Progenitor cell of endocrine pancreas (in vitro differentiated cells): ENCODE measurements at regions not wholly inside any gene's neighbourhood (a gene's known extent, or its start where the extent isn't known, plus 50 kb on each side); places are given as distances from the start of the nearest gene placed in this dataset.

ENCODE experiments used
- DNase-seq: peaks from one replicate; pipeline ENCODE4 v3.0.0; 2021; ENCODE audit warnings: low spot score; ENCODE audit not compliant: unreplicated experiment
- H3K27ac Mint-ChIP-seq: 2 replicates; pipeline ENCODE4 v1.8.0; 2021; ENCODE audit warnings: mild to moderate bottlenecking, moderate library complexity, mixed read lengths
- H3K27me3 Mint-ChIP-seq: 2 replicates; pipeline ENCODE4 v1.8.0; 2021; ENCODE audit warnings: mixed read lengths
- H3K36me3 Mint-ChIP-seq: 2 replicates; pipeline ENCODE4 v1.8.0; 2022; ENCODE audit warnings: mixed read lengths; ENCODE audit not compliant: insufficient read depth
- H3K4me1 Mint-ChIP-seq: 2 replicates; pipeline ENCODE4 v1.8.0; 2021; ENCODE audit warnings: low read depth, mixed read lengths
- H3K4me3 Mint-ChIP-seq: 2 replicates; pipeline ENCODE4 v1.8.0; 2021; ENCODE audit warnings: low read depth, mild to moderate bottlenecking, moderate library complexity, mixed read lengths
- H3K9me3 Mint-ChIP-seq: 2 replicates; pipeline ENCODE4 v1.8.0; 2021; ENCODE audit warnings: low read depth, mixed read lengths
- CTCF ChIP-seq: fragments of 200-600 bp; sonication (generic); IDR thresholded peaks from one replicate; pipeline ENCODE4 v1.5.0; 2021; ENCODE audit warnings: antibody characterized with exemption, mild to moderate bottlenecking; ENCODE audit not compliant: unreplicated experiment

DNA sequence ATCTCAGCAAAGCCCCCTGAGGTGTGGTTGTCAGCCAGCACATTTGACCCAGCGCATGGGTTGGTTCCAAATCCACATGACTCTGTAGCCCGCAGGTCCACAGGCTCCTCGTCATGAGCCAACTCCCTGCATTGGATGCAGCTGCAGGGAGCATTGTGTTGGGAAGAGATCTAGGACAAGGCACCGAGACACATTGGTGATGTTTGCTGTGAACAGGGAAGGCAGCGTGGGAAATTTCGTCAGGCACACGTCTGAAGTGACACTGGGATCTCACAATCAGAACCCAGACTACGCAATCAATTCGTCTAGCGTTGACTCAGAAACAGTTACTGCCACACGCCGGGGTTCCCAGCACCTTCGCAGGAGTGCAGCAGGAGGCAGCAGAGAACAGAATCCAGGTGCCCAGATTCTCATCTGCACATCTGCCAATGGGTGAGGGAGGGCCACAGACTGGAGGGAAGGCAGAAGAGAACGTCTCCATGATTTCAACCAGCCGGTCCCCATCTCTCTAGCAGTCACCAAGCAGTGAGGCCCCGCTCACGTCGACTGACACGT, 177.0 kb downstream of the TTLL2 start:
- Mint-ChIP-seq H3K27ac (no peak overlapping the region), H3K36me3 (no peaks in the 10 kb centered on the region), H3K4me3 (no peak overlapping the region), H3K27me3 (no peaks in the 10 kb centered on the region), H3K9me3 (no peaks in the 10 kb centered on the region), H3K4me1 (peaks cover 19% of the 10 kb centered on the region)
- no peak for DNase-seq
- TF ChIP-seq CTCF = peak; percentile 54

GRCh38 chr6:167502471-167502870, 177.6 kb downstream of the TTLL2 start:
- Mint-ChIP-seq H3K27me3 (no peaks in the 10 kb centered on the region), H3K36me3 (no peaks in the 10 kb centered on the region), H3K27ac (no peak overlapping the region), H3K4me1 (peaks cover 17% of the 10 kb centered on the region), H3K4me3 (no peak overlapping the region), H3K9me3 (no peaks in the 10 kb centered on the region)
- no peak for DNase-seq
- no peak for TF ChIP-seq CTCF

DNA sequence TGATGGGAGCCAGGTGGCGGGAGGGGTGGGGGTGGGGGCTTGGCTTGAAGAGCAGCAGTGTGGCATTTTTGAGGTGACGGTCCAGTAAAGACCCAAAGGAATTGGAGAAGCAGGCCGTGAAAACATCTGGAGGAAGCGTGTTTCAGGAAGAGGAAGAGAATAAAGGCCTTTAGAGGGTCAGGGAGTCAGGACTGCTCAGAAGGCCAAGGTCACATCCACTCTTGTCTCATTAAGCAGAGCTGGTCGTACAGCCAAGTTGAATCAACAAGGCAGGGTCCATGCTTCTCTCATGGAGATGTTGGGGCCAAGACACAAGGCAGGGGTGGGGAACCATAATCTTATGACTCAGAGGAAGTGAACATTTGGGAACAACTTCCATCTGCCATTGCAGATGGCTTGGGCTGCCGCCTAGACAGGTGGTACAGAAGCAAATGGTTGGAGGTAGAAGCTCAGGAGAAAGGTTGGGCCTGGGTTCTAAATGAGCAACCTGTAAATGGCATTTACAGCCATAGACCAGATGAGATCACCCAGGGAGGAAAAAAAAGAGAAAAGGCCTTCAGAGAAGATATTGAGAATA, 179.6 kb downstream of the TTLL2 start:
- Mint-ChIP-seq H3K27me3 (peaks cover 4% of the 10 kb centered on the region), H3K27ac (no peak overlapping the region), H3K4me3 (no peak overlapping the region)

GRCh38 chr6:167505199-167505598, 180.3 kb downstream of the TTLL2 start:
- no peaks in the 10 kb centered on the region for H3K9me3 Mint-ChIP-seq
- TF ChIP-seq CTCF = no peak

More for the DNA sequence above, 179.6 kb downstream of the TTLL2 start:
- TF ChIP-seq CTCF = no peak
- H3K4me1 Mint-ChIP-seq = peaks cover 11% of the 10 kb centered on the region
- H3K9me3 Mint-ChIP-seq = no peaks in the 10 kb centered on the region
- no peaks in the 10 kb centered on the region for H3K36me3 Mint-ChIP-seq
- DNase-seq = no peak

GRCh38 chr6:167505782-167506181, 180.9 kb downstream of the TTLL2 start:
- DNase-seq = no peak
- Mint-ChIP-seq H3K4me3 (no peak overlapping the region), H3K4me1 (peaks cover 11% of the 10 kb centered on the region), H3K27ac (no peak overlapping the region), H3K9me3 (no peaks in the 10 kb centered on the region), H3K36me3 (no peaks in the 10 kb centered on the region), H3K27me3 (peaks cover 4% of the 10 kb centered on the region)
- no peak for TF ChIP-seq CTCF

More at GRCh38 chr6:167505199-167505598, 180.3 kb downstream of the TTLL2 start:
- H3K27ac Mint-ChIP-seq = no peak overlapping the region
- DNase-seq = no peak
- peaks cover 11% of the 10 kb centered on the region for H3K4me1 Mint-ChIP-seq
- peaks cover 4% of the 10 kb centered on the region for H3K27me3 Mint-ChIP-seq
- H3K36me3 Mint-ChIP-seq = no peaks in the 10 kb centered on the region
- no peak overlapping the region for H3K4me3 Mint-ChIP-seq
